ENCODE measurements at regions not wholly inside any gene's neighbourhood (a gene's known extent, or its start where the extent isn't known, plus 50 kb on each side); places are given as distances from the start of the nearest gene placed in this dataset.

DNA sequence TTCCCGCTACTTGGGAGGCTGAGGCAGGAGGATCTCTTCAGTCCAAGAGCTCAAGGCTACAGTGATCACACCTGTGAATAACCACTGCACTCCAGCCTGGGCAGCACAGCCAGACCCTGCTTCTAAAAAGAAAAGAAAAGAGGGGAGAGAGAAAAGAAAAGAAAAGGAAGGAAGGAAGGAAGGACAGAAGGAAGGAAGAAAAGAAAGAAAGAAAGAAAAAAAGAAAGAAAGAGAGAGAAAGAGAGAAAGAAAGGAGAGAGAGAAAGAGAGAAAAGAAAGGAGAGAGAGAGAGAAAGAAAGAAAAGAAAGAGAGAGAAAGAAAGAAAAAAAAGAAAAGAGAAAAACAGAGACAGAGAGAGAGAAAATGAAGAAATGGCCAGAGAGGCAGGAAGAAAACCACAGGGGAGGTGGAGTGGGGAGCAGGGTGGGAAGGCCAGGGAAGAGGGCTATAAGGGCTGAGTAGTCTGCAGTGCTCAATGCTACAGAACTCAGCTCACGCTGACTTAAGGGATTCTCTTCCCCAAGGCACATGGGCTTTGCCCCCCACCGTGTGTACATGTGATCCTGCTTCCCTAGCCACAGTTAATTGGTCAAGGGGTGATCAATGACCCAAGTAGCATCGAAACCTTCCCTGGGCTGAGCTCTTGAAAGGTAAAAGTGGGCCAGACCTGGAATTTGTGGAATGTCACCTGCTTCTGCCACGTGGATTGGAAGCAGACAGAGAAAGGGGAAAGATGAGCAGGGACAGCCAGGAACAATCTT is 90.4 kb upstream of the TMCC3 start:
- Histone ChIP-seq H3K27ac (ENCODE audit: low read length) (no peak overlapping the region), H3K9ac (ENCODE audit: low read length) (no peak overlapping the region), H3K27me3 (ENCODE audit: control insufficient read depth, insufficient read depth, low read length) (no peaks in the 10 kb centered on the region), H3K4me1 (ENCODE audit: control insufficient read depth, low read depth, low read length) (peaks cover 7% of the 10 kb centered on the region), H3K9me3 (ENCODE audit: control insufficient read depth, low read depth, low read length) (no peaks in the 10 kb centered on the region), H3K36me3 (ENCODE audit: control insufficient read depth, low read depth, low read length) (no peaks in the 10 kb centered on the region), H3K4me3 (ENCODE audit: low read length) (no peak overlapping the region)

- Histone ChIP-seq H3K4me1 (ENCODE audit: control insufficient read depth, low read depth, low read length) (peaks cover 7% of the 10 kb centered on the region), H3K36me3 (ENCODE audit: control insufficient read depth, low read depth, low read length) (no peaks in the 10 kb centered on the region), H3K4me3 (ENCODE audit: low read length) (no peak overlapping the region), H3K9ac (ENCODE audit: low read length) (no peak overlapping the region), H3K9me3 (ENCODE audit: control insufficient read depth, low read depth, low read length) (no peaks in the 10 kb centered on the region), H3K27ac (ENCODE audit: low read length) (no peak overlapping the region), H3K27me3 (ENCODE audit: control insufficient read depth, insufficient read depth, low read length) (no peaks in the 10 kb centered on the region)
Observed at GRCh38 chr12:94736820-94737219, 86.5 kb upstream of the TMCC3 start.

- no peaks in the 10 kb centered on the region for H3K27me3 ChIP-seq (ENCODE audit: control insufficient read depth, insufficient read depth, low read length)
- H3K9ac ChIP-seq (ENCODE audit: low read length), result no peak overlapping the region
- H3K4me3 ChIP-seq (ENCODE audit: low read length), result no peak overlapping the region
- no peak overlapping the region for H3K27ac ChIP-seq (ENCODE audit: low read length)
- H3K4me1 ChIP-seq (ENCODE audit: control insufficient read depth, low read depth, low read length), result peaks cover 2% of the 10 kb centered on the region
- H3K9me3 ChIP-seq (ENCODE audit: control insufficient read depth, low read depth, low read length), result no peaks in the 10 kb centered on the region
- H3K36me3 ChIP-seq (ENCODE audit: control insufficient read depth, low read depth, low read length), result no peaks in the 10 kb centered on the region
Observed at GRCh38 chr12:94736004-94736403, 85.6 kb upstream of the TMCC3 start.

DNA sequence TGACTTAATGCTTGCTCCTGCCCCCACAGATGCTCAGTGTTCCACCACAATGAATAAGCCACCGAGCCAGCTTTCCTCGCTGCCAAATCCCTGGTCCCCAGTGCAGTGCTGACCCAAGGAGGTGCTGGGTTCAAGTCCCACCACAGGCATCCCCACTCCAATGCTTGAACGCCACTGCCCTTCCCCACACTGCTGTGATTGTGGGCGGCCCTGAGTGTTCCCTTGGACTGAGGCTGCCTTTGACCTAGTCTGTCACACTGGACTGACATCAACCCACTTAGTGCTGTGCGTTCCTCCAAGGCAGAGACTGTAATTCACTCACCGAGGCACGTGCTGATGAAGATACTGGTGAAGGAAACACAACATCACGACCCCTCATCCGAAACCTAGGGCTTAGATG is 83.4 kb upstream of the TMCC3 start:
- Histone ChIP-seq H3K9ac (ENCODE audit: low read length) (no peak overlapping the region), H3K27ac (ENCODE audit: low read length) (no peak overlapping the region), H3K4me3 (ENCODE audit: low read length) (no peak overlapping the region), H3K36me3 (ENCODE audit: control insufficient read depth, low read depth, low read length) (no peaks in the 10 kb centered on the region), H3K27me3 (ENCODE audit: control insufficient read depth, insufficient read depth, low read length) (no peaks in the 10 kb centered on the region), H3K4me1 (ENCODE audit: control insufficient read depth, low read depth, low read length) (peaks cover 4% of the 10 kb centered on the region), H3K9me3 (ENCODE audit: control insufficient read depth, low read depth, low read length) (no peaks in the 10 kb centered on the region)

- H3K27ac ChIP-seq (ENCODE audit: low read length), result no peak overlapping the region
- H3K4me3 ChIP-seq (ENCODE audit: low read length), result no peak overlapping the region
- no peaks in the 10 kb centered on the region for H3K27me3 ChIP-seq (ENCODE audit: control insufficient read depth, insufficient read depth, low read length)
- no peak overlapping the region for H3K9ac ChIP-seq (ENCODE audit: low read length)
- no peaks in the 10 kb centered on the region for H3K36me3 ChIP-seq (ENCODE audit: control insufficient read depth, low read depth, low read length)
- H3K9me3 ChIP-seq (ENCODE audit: control insufficient read depth, low read depth, low read length), result no peaks in the 10 kb centered on the region
- H3K4me1 ChIP-seq (ENCODE audit: control insufficient read depth, low read depth, low read length), result peaks cover 4% of the 10 kb centered on the region
Observed at GRCh38 chr12:94732367-94732990, 82.1 kb upstream of the TMCC3 start.

DNA sequence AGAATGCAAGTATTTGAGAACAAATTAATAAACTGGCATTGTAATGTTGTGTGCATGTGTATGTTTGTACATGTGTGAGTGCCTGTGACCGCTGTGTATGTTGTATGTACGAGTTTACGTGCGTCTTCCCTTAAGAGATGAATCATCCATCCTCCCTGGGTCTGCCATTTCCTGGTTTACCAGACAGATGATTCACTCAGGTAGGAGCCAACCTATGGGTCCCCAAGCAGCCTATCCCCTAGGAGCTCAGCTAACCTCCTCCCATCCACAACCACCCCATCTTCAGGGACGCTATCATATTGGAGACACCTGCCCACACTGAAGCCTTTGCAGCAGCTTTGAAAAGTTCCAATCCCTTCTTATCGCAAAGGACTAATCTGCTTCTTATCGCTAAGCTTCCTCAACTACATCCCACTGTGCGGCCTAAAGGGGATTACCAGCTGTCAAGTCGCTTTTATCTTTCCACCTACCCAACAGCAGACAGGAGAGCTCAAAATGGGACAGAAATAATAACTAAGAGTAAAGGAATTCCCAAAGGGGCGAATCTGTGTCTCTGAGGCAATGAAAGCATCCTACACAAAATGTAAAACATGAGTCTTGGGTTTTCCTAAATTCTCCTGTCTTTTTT is 81.5 kb upstream of the TMCC3 start:
- Histone ChIP-seq H3K4me3 (ENCODE audit: low read length) (no peak overlapping the region), H3K36me3 (ENCODE audit: control insufficient read depth, low read depth, low read length) (no peaks in the 10 kb centered on the region), H3K27ac (ENCODE audit: low read length) (no peak overlapping the region), H3K27me3 (ENCODE audit: control insufficient read depth, insufficient read depth, low read length) (no peaks in the 10 kb centered on the region), H3K9me3 (ENCODE audit: control insufficient read depth, low read depth, low read length) (no peaks in the 10 kb centered on the region), H3K9ac (ENCODE audit: low read length) (no peak overlapping the region), H3K4me1 (ENCODE audit: control insufficient read depth, low read depth, low read length) (peaks cover 4% of the 10 kb centered on the region)

GRCh38 chr12:94730847-94731246 is 80.5 kb upstream of the TMCC3 start:
- Histone ChIP-seq H3K4me1 (ENCODE audit: control insufficient read depth, low read depth, low read length) (peaks cover 8% of the 10 kb centered on the region), H3K27me3 (ENCODE audit: control insufficient read depth, insufficient read depth, low read length) (no peaks in the 10 kb centered on the region), H3K9me3 (ENCODE audit: control insufficient read depth, low read depth, low read length) (no peaks in the 10 kb centered on the region), H3K36me3 (ENCODE audit: control insufficient read depth, low read depth, low read length) (no peaks in the 10 kb centered on the region), H3K4me3 (ENCODE audit: low read length) (no peak overlapping the region), H3K27ac (ENCODE audit: low read length) (no peak overlapping the region), H3K9ac (ENCODE audit: low read length) (no peak overlapping the region)

- peaks cover 13% of the 10 kb centered on the region for H3K4me1 ChIP-seq (ENCODE audit: control insufficient read depth, low read depth, low read length)
- H3K9ac ChIP-seq (ENCODE audit: low read length), result no peak overlapping the region
- no peaks in the 10 kb centered on the region for H3K36me3 ChIP-seq (ENCODE audit: control insufficient read depth, low read depth, low read length)
- no peaks in the 10 kb centered on the region for H3K27me3 ChIP-seq (ENCODE audit: control insufficient read depth, insufficient read depth, low read length)
- no peak overlapping the region for H3K4me3 ChIP-seq (ENCODE audit: low read length)
- H3K27ac ChIP-seq (ENCODE audit: low read length), result no peak overlapping the region
- no peaks in the 10 kb centered on the region for H3K9me3 ChIP-seq (ENCODE audit: control insufficient read depth, low read depth, low read length)
Observed at GRCh38 chr12:94726236-94726835, 76.0 kb upstream of the TMCC3 start.

DNA sequence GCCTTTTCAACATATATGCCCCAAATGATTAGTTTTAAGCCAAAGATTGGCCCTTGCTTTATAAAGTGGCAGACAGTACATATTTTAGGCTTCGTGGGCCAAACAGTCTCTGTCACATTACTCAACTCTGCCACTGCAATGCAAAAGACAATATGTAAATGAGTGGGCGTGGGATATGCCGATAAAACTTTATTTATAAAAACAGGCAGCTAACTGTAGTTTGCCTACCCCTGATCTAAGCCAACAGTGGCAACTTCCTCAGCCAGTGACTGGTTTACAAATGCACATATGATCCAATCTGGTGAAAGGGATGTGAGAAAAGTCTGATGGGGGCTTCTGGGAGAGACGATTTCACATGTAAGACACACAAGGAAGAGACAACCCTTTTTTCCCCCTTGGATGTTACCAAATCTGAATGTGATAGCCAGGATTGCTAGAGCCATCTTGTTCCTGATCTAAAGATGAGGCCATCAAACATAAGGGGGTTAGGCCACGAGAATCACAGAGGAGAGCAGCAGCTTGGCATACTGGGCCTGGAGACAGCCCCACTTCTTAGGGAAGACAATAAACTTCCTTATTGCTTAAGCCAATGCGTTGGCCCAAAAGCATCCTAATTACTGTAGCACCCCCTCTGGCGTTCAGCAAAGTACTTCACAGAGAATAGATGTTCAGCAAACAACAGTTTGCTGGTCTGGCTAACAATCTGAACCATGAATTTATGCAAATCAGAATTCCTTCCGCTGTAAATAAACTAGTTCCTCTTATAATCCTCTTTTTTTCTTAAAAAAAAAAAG is 75.2 kb upstream of the TMCC3 start:
- H3K9me3 ChIP-seq (ENCODE audit: control insufficient read depth, low read depth, low read length), result no peaks in the 10 kb centered on the region
- H3K36me3 ChIP-seq (ENCODE audit: control insufficient read depth, low read depth, low read length), result no peaks in the 10 kb centered on the region
- peaks cover 11% of the 10 kb centered on the region for H3K4me1 ChIP-seq (ENCODE audit: control insufficient read depth, low read depth, low read length)
- no peak overlapping the region for H3K27ac ChIP-seq (ENCODE audit: low read length)
- H3K27me3 ChIP-seq (ENCODE audit: control insufficient read depth, insufficient read depth, low read length), result no peaks in the 10 kb centered on the region
- H3K4me3 ChIP-seq (ENCODE audit: low read length), result no peak overlapping the region
- no peak overlapping the region for H3K9ac ChIP-seq (ENCODE audit: low read length)

DNA sequence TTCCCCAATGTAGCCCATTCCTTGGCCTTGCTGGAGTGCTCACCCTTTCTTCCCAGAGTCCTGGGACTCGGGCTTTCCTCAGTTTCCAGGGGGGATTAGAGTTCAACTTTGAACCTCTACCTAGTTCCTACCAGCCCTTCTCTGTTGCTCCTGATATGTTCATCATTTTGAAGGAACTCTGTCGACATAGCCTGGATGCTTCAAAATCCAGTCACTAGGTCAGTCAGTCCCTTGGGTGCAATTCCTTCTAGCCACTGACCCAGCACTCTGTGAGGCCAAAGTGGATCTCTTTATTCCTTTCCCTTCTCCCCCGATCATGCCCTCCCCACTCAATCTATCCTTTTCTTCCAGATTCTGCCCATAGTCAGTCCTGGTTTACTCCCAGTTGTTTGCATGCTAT is 72.3 kb upstream of the TMCC3 start:
- Histone ChIP-seq H3K9me3 (ENCODE audit: control insufficient read depth, low read depth, low read length) (no peaks in the 10 kb centered on the region), H3K27ac (ENCODE audit: low read length) (no peak overlapping the region)

GRCh38 chr12:94721173-94721572 is 70.8 kb upstream of the TMCC3 start:
- Histone ChIP-seq H3K4me1 (ENCODE audit: control insufficient read depth, low read depth, low read length) (peaks cover 12% of the 10 kb centered on the region), H3K27me3 (ENCODE audit: control insufficient read depth, insufficient read depth, low read length) (no peaks in the 10 kb centered on the region), H3K4me3 (ENCODE audit: low read length) (no peak overlapping the region), H3K36me3 (ENCODE audit: control insufficient read depth, low read depth, low read length) (no peaks in the 10 kb centered on the region), H3K9me3 (ENCODE audit: control insufficient read depth, low read depth, low read length) (no peaks in the 10 kb centered on the region), H3K9ac (ENCODE audit: low read length) (no peak overlapping the region), H3K27ac (ENCODE audit: low read length) (no peak overlapping the region)

More for the DNA sequence above, 72.3 kb upstream of the TMCC3 start:
- Histone ChIP-seq H3K27me3 (ENCODE audit: control insufficient read depth, insufficient read depth, low read length) (no peaks in the 10 kb centered on the region), H3K4me3 (ENCODE audit: low read length) (no peak overlapping the region), H3K9ac (ENCODE audit: low read length) (no peak overlapping the region), H3K36me3 (ENCODE audit: control insufficient read depth, low read depth, low read length) (no peaks in the 10 kb centered on the region), H3K4me1 (ENCODE audit: control insufficient read depth, low read depth, low read length) (peaks cover 10% of the 10 kb centered on the region)

Measured in iPS-18a (cell line).